ENCODE measurements at regions not wholly inside any gene's neighbourhood (a gene's known extent, or its start where the extent isn't known, plus 50 kb on each side); places are given as distances from the start of the nearest gene placed in this dataset.

DNA sequence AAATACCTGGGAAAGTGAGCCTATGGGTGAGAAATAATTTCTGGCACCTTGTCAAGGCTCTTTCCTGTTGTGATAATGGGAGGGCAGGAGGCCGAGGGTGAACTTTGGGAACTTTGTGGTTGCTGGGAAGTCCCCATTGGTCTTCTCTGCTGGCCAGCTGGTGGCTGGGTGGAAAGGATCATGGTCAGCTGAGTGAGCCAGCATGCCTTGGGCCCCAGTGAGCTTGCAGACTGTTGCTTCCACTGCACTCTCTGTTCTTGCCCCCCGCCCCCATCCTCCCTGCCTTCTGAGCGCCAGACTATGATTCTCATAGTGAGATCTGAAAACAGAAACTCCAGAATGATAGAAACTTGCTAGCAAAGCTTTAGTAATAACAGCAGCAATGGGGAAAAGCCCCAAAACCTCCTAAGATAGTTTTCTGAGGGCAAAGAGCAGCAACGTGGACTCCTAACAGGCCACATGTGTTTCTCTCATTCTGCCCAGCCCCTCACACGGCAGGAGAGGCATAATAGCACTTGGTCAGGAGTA is 139.2 kb upstream of the SMARCA2 start:
- ChIA-PET POLR2A (no interaction called here), CTCF (no interaction called here), RAD21 (ENCODE audit: low non-redundant PET in 1 of 2, low total read pairs in 2 of 2, uncharacterized antibody in 2 of 2, unreplicated experiment in 2 of 2) (no interaction called here)
- intact Hi-C loops (cut with micrococcal nuclease): no loop called here
- H3K27me3 ChIP-seq (ENCODE audit: insufficient read depth, low read length): peaks cover 5% of the 10 kb centered on the region; the same call in 1 of the 2 replicates
- no peaks in the 10 kb centered on the region for H3K36me3 ChIP-seq (ENCODE audit: control insufficient read depth in 1 of 2, insufficient read depth in 2 of 2, low read length in 2 of 2)
- no TSS peak for BruUV-seq (replicated peaks)
- no peak overlapping the region for H2AFZ ChIP-seq (ENCODE audit: low read depth, low read length, poor library complexity, severe bottlenecking)
- DNase-seq (ENCODE audit: low read depth, low spot score) (no peak), ATAC-seq (no peak)
- H3K79me2 ChIP-seq (ENCODE audit: insufficient read depth, low read length): no peaks in the 10 kb centered on the region
- no peaks in the 10 kb centered on the region for H3K9me3 ChIP-seq (ENCODE audit: control insufficient read depth in 1 of 2, insufficient read depth in 1 of 2, low read depth in 1 of 2, low read length in 2 of 2)
- no peaks in the 10 kb centered on the region for H3K9me2 ChIP-seq (ENCODE audit: insufficient read depth)
- no peak overlapping the region for H3K4me2 ChIP-seq (ENCODE audit: low read length)
- no peak overlapping the region for H3K4me3 ChIP-seq (replicated peaks in 1 of 2; ENCODE audit: low read depth in 1 of 2, low read length in 2 of 2)
- H3K4me1 ChIP-seq (ENCODE audit: control insufficient read depth in 1 of 2, insufficient read depth in 2 of 2, low read length in 2 of 2): no peaks in the 10 kb centered on the region
- H3K9ac ChIP-seq (ENCODE audit: low read length): no peak overlapping the region
- H4K20me1 ChIP-seq (ENCODE audit: insufficient read depth): no peaks in the 10 kb centered on the region
- no peak overlapping the region for H3K27ac ChIP-seq (ENCODE audit: low read depth, low read length)
- TF ChIP-seq FOSL1 (IDR thresholded peaks at IDR 0.05; ENCODE audit: low read depth) (no peak), EZH2 (IDR thresholded peaks at IDR 0.05) (no peak), SIN3A (IDR thresholded peaks at IDR 0.05; ENCODE audit: low read depth) (no peak), CBX3 (IDR thresholded peaks at IDR 0.05; ENCODE audit: low read depth) (no peak), RAD21 (IDR thresholded peaks at IDR 0.05; ENCODE audit: low read depth) (no peak), SP1 (IDR thresholded peaks at IDR 0.05; ENCODE audit: low read depth) (no peak), SRF (IDR thresholded peaks at IDR 0.05; ENCODE audit: low read depth) (no peak), POLR2A (IDR thresholded peaks at IDR 0.05; ENCODE audit: borderline replicate concordance, extremely low read depth, insufficient read depth, insufficient read length) (no peak), ZFX (IDR thresholded peaks at IDR 0.05) (no peak), CTCF (IDR thresholded peaks at IDR 0.05 in 2 of 3, conservative IDR thresholded peaks at IDR 0.05 in 1 of 3; ENCODE audit: borderline replicate concordance in 1 of 3, insufficient read depth in 1 of 3, low read depth in 2 of 3, low read length in 2 of 3) (no peak), MAX (IDR thresholded peaks at IDR 0.05) (no peak)
- TF ChIP-seq, protein P1, sequence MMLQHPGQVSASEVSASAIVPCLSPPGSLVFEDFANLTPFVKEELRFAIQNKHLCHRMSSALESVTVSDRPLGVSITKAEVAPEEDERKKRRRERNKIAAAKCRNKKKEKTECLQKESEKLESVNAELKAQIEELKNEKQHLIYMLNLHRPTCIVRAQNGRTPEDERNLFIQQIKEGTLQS (IDR thresholded peaks at IDR 0.05): no peak

Measured in HCT116 (cell line).